Lower leg skin (tissue), 3 donors: ENCODE measurements at regions not wholly inside any gene's neighbourhood (a gene's known extent, or its start where the extent isn't known, plus 50 kb on each side); places are given as distances from the start of the nearest gene placed in this dataset.

Experiments used
- POLR2A ChIP-seq, 2 donors: fragments of 450-650 bp; IDR thresholded peaks; one replicate each; pipeline ENCODE4 v1.6.1; 2016 to 2017; ENCODE audit warnings: antibody characterized with exemption in 2 of 2, mild to moderate bottlenecking in 1 of 2, moderate library complexity in 1 of 2
- TF ChIP-seq, protein P1 (sequence below), 3 donors: fragments of 450-650 bp; IDR thresholded peaks; one replicate each; pipeline ENCODE4 v1.5.1; 2016; ENCODE audit warnings: antibody characterized with exemption in 3 of 3, mild to moderate bottlenecking in 3 of 3, moderate library complexity in 2 of 3

DNA sequence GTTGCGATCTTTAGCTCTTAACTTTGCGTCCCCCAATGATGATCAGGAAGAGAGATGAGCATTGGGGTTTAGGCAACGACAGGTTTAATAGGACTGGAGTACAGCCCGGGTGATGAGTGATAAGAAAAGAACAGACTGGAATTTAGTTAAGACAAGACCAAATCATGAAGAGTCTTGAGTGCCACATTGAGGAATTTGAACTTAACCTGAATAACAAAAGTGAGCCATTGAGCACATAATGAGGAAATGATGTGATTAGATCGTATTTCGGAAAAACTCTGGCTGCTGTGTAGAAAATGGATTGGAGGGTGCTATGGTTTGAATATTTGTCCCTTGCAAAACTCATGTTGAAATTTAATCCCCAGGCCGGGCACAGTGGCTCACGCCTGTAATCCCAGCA lies 83.2 kb upstream of the MELK start:
- no peak for TF ChIP-seq POLR2A (IDR thresholded peaks at IDR 0.05)
- TF ChIP-seq, protein P1, sequence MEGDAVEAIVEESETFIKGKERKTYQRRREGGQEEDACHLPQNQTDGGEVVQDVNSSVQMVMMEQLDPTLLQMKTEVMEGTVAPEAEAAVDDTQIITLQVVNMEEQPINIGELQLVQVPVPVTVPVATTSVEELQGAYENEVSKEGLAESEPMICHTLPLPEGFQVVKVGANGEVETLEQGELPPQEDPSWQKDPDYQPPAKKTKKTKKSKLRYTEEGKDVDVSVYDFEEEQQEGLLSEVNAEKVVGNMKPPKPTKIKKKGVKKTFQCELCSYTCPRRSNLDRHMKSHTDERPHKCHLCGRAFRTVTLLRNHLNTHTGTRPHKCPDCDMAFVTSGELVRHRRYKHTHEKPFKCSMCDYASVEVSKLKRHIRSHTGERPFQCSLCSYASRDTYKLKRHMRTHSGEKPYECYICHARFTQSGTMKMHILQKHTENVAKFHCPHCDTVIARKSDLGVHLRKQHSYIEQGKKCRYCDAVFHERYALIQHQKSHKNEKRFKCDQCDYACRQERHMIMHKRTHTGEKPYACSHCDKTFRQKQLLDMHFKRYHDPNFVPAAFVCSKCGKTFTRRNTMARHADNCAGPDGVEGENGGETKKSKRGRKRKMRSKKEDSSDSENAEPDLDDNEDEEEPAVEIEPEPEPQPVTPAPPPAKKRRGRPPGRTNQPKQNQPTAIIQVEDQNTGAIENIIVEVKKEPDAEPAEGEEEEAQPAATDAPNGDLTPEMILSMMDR (IDR thresholded peaks at IDR 0.05): no peak
